Activated T-helper 1 cell treated with anti-CD3 and anti-CD28 coated beads, Interleukin-12 subunit alpha, Interleukin-12 subunit beta, Interleukin-2, Interleukin-4 antibody, amounts not matched to agents 30 ng/mL and 10 ng/mL and 1 ng/mL, durations not matched to agents 14 hours and 24 hours and 36 hours (primary cell): ENCODE measurements at regions not wholly inside any gene's neighbourhood (a gene's known extent, or its start where the extent isn't known, plus 50 kb on each side); places are given as distances from the start of the nearest gene placed in this dataset.
"Not testable (repeated sequence)": the region's sequence is repeated elsewhere in the genome, so short reads cannot be mapped to it uniquely, and the experiment has no call there.

Experiments used
- DNase-seq: peaks from one replicate; pipeline ENCODE4 v3.0.0; 2021; ENCODE audit warnings: low spot score
- H3K27ac Mint-ChIP-seq: one replicate; pipeline ENCODE4 v1.8.0; 2021; ENCODE audit warnings: mild to moderate bottlenecking, mixed read lengths
- H3K27me3 Mint-ChIP-seq: one replicate; pipeline ENCODE4 v1.8.0; 2022; ENCODE audit warnings: mild to moderate bottlenecking, moderate library complexity, mixed read lengths; ENCODE audit not compliant: insufficient read depth
- H3K36me3 Mint-ChIP-seq: one replicate; pipeline ENCODE4 v1.8.0; 2021; ENCODE audit warnings: low read depth, mixed read lengths
- H3K4me1 Mint-ChIP-seq: one replicate; pipeline ENCODE4 v1.8.0; 2021; ENCODE audit warnings: low read depth, mixed read lengths
- H3K4me3 Mint-ChIP-seq: one replicate; pipeline ENCODE4 v1.8.0; 2021; ENCODE audit warnings: mild to moderate bottlenecking, moderate library complexity, mixed read lengths
- H3K9me3 Mint-ChIP-seq: one replicate; pipeline ENCODE4 v1.8.0; 2021; ENCODE audit warnings: mixed read lengths
- intact Hi-C: fragments of 100-400 bp; cut with micrococcal nuclease; formaldehyde crosslinking; loops from one replicate; pipeline ENCODE4 v1.15.1; 2024

- DNase-seq, H3K36me3 Mint-ChIP-seq, H3K27ac Mint-ChIP-seq, H3K9me3 Mint-ChIP-seq, intact Hi-C loops, H3K27me3 Mint-ChIP-seq, H3K4me3 Mint-ChIP-seq, H3K4me1 Mint-ChIP-seq: not testable (repeated sequence)
Observed at GRCh38 chr21:8377093-8377841, 2144.1 kb upstream of the TPTE start.

DNA sequence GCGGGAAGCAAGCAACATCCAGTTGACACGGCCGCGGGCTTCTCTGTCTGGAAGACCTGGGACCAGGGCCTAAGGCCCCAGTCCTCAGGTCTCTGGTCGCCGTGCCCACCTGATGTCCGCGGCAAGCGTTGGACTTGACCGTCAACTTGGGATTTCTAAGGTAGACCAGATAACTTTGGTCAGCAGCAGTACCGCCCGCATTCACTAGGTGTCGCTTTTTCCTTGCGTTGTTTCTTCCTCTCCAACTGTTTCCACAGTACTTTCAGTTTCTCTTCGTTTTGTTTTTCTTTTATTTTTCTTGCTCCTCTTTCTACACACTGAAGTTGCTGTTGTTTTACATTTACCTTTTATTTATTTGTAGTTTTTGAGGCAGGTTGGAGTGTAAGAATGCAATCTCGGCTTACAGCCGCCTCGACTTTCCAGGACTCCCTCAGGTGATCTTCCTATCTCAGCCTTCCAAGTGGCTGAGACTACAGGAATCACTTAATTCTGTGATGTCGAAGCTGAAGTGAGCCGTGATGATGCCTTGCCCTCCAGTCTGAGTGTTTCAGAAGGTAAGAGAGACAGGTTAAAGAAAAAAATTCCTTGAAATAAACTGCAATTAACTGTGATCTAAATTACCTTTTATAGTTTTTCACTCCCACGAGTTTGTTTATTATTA lies 2140.8 kb upstream of the TPTE start:
- intact Hi-C loops, DNase-seq, H3K27me3 Mint-ChIP-seq, H3K4me3 Mint-ChIP-seq, H3K4me1 Mint-ChIP-seq, H3K9me3 Mint-ChIP-seq, H3K27ac Mint-ChIP-seq, H3K36me3 Mint-ChIP-seq: not testable (repeated sequence)

DNA sequence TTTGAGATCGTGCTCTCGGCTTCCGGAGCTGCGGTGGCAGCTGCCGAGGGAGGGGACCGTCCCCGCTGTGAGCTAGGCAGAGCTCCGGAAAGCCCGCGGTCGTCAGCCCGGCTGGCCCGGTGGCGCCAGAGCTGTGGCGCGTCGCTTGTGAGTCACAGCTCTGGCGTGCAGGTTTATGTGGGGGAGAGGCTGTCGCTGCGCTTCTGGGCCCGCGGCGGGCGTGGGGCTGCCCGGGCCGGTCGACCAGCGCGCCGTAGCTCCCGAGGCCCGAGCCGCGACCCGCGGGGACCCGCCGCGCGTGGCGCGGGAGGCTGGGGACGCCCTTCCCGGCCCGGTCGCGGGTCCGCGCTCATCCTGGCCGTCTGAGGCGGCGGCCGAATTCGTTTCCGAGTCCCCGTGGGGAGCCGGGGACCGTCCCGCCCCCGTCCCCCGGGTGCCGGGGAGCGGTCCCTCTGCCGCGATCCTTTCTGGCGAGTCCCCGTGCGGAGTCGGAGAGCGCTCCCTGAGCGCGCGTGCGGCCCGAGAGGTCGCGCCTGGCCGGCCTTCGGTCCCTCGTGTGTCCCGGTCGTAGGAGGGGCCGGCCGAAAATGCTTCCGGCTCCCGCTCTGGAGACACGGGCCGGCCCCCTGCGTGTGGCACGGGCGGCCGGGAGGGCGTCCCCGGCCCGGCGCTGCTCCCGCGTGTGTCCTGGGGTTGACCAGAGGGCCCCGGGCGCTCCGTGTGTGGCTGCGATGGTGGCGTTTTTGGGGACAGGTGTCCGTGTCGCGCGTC lies 2133.0 kb upstream of the TPTE start:
- H3K27me3 Mint-ChIP-seq, H3K27ac Mint-ChIP-seq, intact Hi-C loops, H3K4me1 Mint-ChIP-seq, H3K36me3 Mint-ChIP-seq, DNase-seq, H3K4me3 Mint-ChIP-seq, H3K9me3 Mint-ChIP-seq: not testable (repeated sequence)

- H3K27me3 Mint-ChIP-seq, H3K27ac Mint-ChIP-seq: not testable (repeated sequence)
Observed at GRCh38 chr21:8388940-8389238, 2132.5 kb upstream of the TPTE start.

GRCh38 chr21:8390550-8391171 lies 2130.7 kb upstream of the TPTE start:
- H3K36me3 Mint-ChIP-seq, H3K4me1 Mint-ChIP-seq, DNase-seq, H3K27ac Mint-ChIP-seq, H3K9me3 Mint-ChIP-seq, H3K4me3 Mint-ChIP-seq, H3K27me3 Mint-ChIP-seq, intact Hi-C loops: not testable (repeated sequence)

More at GRCh38 chr21:8388940-8389238, 2132.5 kb upstream of the TPTE start:
- H3K9me3 Mint-ChIP-seq, intact Hi-C loops, DNase-seq, H3K36me3 Mint-ChIP-seq, H3K4me3 Mint-ChIP-seq, H3K4me1 Mint-ChIP-seq: not testable (repeated sequence)

- H3K27ac Mint-ChIP-seq, H3K4me3 Mint-ChIP-seq, H3K36me3 Mint-ChIP-seq, H3K4me1 Mint-ChIP-seq, H3K9me3 Mint-ChIP-seq, intact Hi-C loops, DNase-seq, H3K27me3 Mint-ChIP-seq: not testable (repeated sequence)
Observed at GRCh38 chr21:8394380-8394779, 2127.0 kb upstream of the TPTE start.

DNA sequence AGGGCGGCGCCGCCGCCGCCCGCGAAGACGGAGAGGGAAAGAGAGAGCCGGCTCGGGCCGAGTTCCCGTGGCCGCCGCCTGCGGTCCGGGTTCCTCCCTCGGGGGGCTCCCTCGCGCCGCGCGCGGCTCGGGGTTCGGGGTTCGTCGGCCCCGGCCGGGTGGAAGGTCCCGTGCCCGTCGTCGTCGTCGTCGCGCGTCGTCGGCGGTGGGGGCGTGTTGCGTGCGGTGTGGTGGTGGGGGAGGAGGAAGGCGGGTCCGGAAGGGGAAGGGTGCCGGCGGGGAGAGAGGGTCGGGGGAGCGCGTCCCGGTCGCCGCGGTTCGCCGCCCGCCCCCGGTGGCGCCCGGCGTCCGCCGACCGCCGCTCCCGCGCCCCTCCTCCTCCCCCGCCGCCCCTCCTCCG lies 2125.4 kb upstream of the TPTE start:
- H3K36me3 Mint-ChIP-seq, intact Hi-C loops, H3K27ac Mint-ChIP-seq, H3K4me3 Mint-ChIP-seq, H3K9me3 Mint-ChIP-seq, DNase-seq, H3K27me3 Mint-ChIP-seq, H3K4me1 Mint-ChIP-seq: not testable (repeated sequence)

- DNase-seq, H3K27me3 Mint-ChIP-seq, H3K4me3 Mint-ChIP-seq, intact Hi-C loops, H3K9me3 Mint-ChIP-seq, H3K4me1 Mint-ChIP-seq, H3K27ac Mint-ChIP-seq, H3K36me3 Mint-ChIP-seq: not testable (repeated sequence)
Observed at GRCh38 chr21:8398870-8399437, 2122.4 kb upstream of the TPTE start.

GRCh38 chr21:8399866-8400265 lies 2121.5 kb upstream of the TPTE start:
- H3K4me3 Mint-ChIP-seq, H3K36me3 Mint-ChIP-seq, H3K4me1 Mint-ChIP-seq, DNase-seq, H3K9me3 Mint-ChIP-seq, H3K27me3 Mint-ChIP-seq, intact Hi-C loops, H3K27ac Mint-ChIP-seq: not testable (repeated sequence)

- DNase-seq, H3K27ac Mint-ChIP-seq, H3K36me3 Mint-ChIP-seq, intact Hi-C loops, H3K27me3 Mint-ChIP-seq, H3K4me3 Mint-ChIP-seq, H3K4me1 Mint-ChIP-seq, H3K9me3 Mint-ChIP-seq: not testable (repeated sequence)
Observed at GRCh38 chr21:8401799-8402198, 2119.6 kb upstream of the TPTE start.

GRCh38 chr21:8406331-8406730 lies 2115.1 kb upstream of the TPTE start:
- H3K27me3 Mint-ChIP-seq, DNase-seq, H3K9me3 Mint-ChIP-seq, H3K27ac Mint-ChIP-seq, intact Hi-C loops, H3K4me1 Mint-ChIP-seq, H3K4me3 Mint-ChIP-seq, H3K36me3 Mint-ChIP-seq: not testable (repeated sequence)

DNA sequence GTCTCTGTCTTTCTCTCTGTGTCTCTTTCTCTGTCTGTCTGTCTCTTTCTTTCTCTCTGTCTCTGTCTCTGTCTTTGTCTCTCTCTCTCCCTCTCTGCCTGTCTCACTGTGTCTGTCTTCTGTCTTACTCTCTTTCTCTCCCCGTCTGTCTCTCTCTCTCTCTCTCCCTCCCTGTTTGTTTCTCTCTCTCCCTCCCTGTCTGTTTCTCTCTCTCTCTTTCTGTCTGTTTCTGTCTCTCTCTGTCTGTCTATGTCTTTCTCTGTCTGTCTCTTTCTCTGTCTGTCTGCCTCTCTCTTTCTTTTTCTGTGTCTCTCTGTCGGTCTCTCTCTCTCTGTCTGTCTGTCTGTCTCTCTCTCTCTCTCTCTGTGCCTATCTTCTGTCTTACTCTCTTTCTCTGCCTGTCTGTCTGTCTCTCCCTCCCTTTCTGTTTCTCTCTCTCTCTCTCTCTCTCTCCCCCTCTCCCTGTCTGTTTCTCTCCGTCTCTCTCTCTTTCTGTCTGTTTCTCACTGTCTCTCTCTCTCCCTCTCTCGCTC lies 2110.2 kb upstream of the TPTE start:
- H3K27me3 Mint-ChIP-seq, intact Hi-C loops, DNase-seq, H3K4me3 Mint-ChIP-seq, H3K4me1 Mint-ChIP-seq, H3K27ac Mint-ChIP-seq, H3K9me3 Mint-ChIP-seq, H3K36me3 Mint-ChIP-seq: not testable (repeated sequence)
